ENCODE measurements at regions not wholly inside any gene's neighbourhood (a gene's known extent, or its start where the extent isn't known, plus 50 kb on each side); places are given as distances from the start of the nearest gene placed in this dataset.

GRCh38 chr2:140117386-140117785 lies 1337.2 kb upstream of the NXPH2 start:
- no peak for TF ChIP-seq CTCF (conservative IDR thresholded peaks at IDR 0.05; ENCODE audit: low read depth, low read length)
- TF ChIP-seq EZH2phosphoT487 (IDR thresholded peaks at IDR 0.05; ENCODE audit: borderline replicate concordance, low read length), result no peak
